NT2/D1 (cell line): ENCODE measurements at regions not wholly inside any gene's neighbourhood (a gene's known extent, or its start where the extent isn't known, plus 50 kb on each side); places are given as distances from the start of the nearest gene placed in this dataset.

Experiments
- SUZ12 ChIP-seq: IDR thresholded peaks from 2 replicates; pipeline ENCODE4 v1.6.1; 2011; ENCODE audit not compliant: insufficient read length, insufficient read depth; ENCODE audit errors: extremely low read depth
- YY1 ChIP-seq: IDR thresholded peaks from 2 replicates; pipeline ENCODE4 v1.6.1; 2011; ENCODE audit not compliant: insufficient read length, insufficient read depth
- ZNF274 ChIP-seq: IDR thresholded peaks from 2 replicates; pipeline ENCODE4 v1.6.1; 2011; ENCODE audit warnings: mild to moderate bottlenecking, low read depth, low read length

GRCh38 chr5:2307631-2308030, 424.9 kb upstream of the IRX4 start:
- TF ChIP-seq ZNF274, result no peak
- TF ChIP-seq YY1, result no peak
- no peak for TF ChIP-seq SUZ12
